H4 (cell line): ENCODE measurements at regions not wholly inside any gene's neighbourhood (a gene's known extent, or its start where the extent isn't known, plus 50 kb on each side); places are given as distances from the start of the nearest gene placed in this dataset.

Source experiments
- DNase-seq: peaks from one replicate; pipeline ENCODE4 v3.0.0-alpha.2; 2015; ENCODE audit warnings: low spot score

DNA sequence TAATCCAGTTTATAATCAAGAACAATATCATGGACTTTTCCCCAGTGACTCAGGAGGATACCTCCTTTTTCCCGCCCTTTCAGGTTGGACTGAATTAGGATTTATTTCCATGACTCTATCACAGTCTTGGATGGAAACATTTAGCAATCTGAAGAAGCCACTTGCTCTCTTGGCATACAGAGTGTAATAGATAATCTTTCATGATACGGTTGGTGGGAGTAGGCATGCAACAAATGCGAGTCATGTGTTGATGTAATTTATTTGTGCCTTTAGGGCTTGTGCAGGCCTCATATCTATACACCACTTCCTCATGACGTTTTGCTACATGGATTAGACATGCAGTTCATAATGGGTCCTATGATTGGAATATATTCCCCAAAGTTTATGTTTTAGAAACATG lies 54.2 kb upstream of the MCTP2 start:
- DNase-seq: peak; percentile 46

GRCh38 chr15:94175420-94175819 lies 55.9 kb upstream of the MCTP2 start:
- DNase-seq: no peak

- peak; percentile 95 for DNase-seq
Observed at GRCh38 chr15:94174399-94174802, 57.0 kb upstream of the MCTP2 start.

DNA sequence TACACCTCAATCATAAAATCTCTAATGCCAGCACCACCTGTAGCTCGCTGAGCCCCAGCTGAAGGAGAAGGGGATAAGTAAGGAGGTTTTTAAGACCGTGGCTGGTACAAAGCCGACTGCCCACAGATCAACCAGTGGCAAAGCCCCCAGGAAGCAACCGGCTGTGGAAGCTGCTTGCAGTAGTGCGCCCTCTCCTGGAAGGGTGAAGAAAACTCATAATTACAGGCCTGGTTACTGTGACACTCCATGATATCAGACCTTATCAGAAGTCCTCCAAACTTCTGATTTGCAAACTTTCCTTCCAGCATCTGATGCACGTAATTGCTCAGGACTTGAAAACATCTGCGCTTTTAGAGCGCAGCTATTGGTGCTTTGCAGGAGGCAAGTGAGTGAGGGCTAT lies 63.1 kb upstream of the MCTP2 start:
- DNase-seq: no peak

DNA sequence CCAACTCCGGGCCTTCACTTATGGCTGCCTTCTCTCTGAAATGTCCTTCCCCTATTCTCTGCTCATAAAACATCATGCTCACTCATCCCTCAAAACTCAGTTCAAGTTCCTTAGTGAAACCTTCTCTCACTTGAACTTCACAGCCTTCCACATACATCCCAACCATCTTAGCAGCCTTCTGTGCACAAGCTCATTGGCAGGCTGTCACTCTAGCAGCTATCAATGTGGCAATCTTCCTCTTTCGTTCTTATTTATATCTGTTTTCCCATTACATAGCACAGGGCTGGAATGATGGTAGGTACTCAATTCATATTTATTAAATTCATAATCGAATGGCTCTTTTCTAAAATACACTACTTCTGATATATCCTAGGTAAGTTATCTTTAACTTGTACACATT lies 66.4 kb upstream of the MCTP2 start:
- no peak for DNase-seq

DNA sequence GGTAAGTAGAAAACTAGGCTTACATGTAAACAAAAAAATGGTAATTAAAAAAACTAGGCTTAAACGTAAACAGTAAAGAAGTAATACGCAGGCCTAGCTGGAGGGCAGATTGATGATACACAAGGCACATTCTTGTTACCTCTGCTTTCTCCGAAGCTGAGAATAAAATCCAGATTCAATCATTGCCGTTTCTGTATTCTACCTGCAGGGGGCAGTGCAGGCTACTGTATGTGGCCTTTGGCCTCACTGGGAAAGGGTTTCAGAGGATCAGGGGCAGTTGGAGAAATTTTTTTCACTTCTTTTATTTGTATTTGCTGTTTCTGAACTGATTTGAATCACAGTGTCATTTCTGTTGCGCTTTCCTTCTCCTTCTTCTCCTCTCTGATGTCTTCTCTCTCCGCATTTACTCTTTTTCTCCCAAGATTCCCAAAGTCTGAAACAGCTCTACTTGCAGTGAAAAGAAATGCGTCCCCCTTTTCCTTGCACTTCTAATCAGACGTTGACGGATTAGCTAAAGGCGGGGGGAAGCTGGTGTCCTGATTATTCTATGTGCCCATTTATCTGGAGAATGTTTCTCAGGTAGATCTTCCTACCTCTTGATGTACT lies 67.1 kb upstream of the MCTP2 start:
- DNase-seq: peak; percentile 62

- DNase-seq: no peak
Observed at GRCh38 chr15:94162939-94163338, 68.4 kb upstream of the MCTP2 start.

- DNase-seq: no peak
Observed at GRCh38 chr15:94154255-94154654, 77.1 kb upstream of the MCTP2 start.

DNA sequence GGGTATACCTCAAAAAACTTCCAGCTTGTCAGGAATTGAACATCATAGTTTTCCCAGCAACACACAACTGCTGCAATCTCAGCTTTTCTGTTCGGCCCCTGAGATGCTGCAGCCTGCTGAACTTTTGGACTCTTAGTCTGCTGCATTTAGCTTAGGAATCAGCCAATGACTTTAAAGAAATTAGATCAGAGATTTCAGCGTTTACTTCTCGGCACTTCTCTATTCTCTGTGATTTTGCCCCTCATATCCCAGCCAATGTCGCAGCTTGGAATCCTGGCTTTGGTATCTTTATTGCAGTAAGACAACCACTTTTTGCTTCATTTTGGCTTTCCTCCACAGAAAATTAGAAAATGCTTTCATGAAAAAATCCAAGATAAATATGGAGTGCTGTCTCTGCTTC lies 86.3 kb upstream of the MCTP2 start:
- no peak for DNase-seq

DNA sequence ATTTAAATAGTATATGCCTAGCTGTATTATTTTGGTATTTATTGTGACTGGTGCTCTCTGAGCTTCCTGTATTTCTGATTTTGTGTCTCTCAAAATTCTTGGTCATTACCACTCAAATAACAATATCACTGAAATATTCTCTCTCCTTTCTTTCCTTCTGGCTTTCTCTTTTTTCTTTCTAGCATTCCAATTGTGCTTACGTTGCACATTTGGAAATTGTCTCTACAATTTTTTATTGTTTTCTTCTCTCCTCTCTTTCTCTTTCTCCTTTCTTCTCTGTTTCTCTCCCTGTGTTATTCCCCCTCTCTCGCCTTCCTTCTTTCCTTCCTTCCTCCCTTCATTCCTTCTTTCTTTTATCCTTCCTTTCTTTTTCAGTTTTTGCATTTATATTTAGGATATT lies 89.6 kb upstream of the MCTP2 start:
- no peak for DNase-seq

GRCh38 chr15:94135486-94136147 lies 95.7 kb upstream of the MCTP2 start:
- peak; percentile 21 for DNase-seq

- DNase-seq: no peak
Observed at GRCh38 chr15:94131875-94132274, 99.5 kb upstream of the MCTP2 start.

GRCh38 chr15:94130504-94130903 lies 100.9 kb upstream of the MCTP2 start:
- no peak for DNase-seq

DNA sequence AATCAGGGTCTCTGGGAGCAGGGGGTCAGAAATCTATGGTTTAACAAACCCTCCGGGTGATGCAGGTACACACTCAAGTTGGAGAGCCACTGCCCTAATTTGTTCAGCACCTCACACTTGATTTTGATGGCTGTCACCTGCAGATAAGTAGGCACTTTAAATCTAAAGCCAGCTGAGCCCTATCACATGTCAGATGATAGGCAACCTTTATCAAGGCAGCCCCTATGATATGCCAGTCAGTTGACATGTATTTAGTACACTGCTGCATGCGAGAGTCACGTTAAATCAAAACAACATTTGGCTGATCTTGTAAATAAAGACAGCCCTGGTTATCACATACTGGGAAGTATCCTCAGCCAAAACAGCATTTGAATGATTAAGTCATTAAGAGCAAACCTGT lies 104.4 kb upstream of the MCTP2 start:
- DNase-seq: no peak

- no peak for DNase-seq
Observed at GRCh38 chr15:94125698-94126097, 105.7 kb upstream of the MCTP2 start.

DNA sequence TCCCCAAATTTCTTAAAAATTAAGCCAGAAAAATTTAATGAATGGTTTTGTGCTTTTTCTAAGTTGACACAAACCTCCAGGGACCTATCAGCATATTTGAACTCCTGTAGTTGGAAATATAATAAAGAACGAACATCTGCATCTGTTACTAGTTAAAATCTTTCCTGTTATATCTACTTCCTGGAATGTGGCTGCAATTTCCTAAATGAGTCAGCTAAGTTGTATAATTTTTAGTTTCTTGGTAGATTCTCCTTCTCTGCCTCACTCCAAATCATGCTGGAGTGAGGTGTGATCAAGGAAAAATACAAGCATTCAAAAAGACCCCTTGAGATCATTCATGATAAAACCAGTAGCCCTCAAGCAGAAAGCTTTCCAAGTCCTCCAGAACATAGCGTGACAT lies 106.2 kb upstream of the MCTP2 start:
- no peak for DNase-seq

DNA sequence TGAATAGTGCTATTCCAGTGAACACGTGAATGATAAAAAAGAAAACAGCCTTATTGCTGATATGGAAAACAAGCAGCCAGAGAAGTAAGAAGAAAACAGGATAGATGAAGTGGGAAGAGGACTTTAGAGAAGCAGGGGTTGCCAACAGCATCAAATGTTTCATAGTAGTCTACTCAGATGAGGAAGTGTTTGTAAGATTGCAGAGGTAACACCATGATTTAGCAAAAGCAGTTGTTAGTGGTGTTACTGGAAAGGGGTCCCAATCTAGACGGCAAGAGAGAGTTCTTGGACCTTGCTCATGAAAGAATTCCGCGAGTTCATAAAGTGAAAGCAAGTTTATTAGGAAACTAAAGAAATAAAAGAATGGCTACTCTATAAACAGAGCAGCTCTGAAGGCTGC lies 108.8 kb upstream of the MCTP2 start:
- no peak for DNase-seq

- DNase-seq: peak; percentile 87
Observed at GRCh38 chr15:94119923-94120775, 111.2 kb upstream of the MCTP2 start.

DNA sequence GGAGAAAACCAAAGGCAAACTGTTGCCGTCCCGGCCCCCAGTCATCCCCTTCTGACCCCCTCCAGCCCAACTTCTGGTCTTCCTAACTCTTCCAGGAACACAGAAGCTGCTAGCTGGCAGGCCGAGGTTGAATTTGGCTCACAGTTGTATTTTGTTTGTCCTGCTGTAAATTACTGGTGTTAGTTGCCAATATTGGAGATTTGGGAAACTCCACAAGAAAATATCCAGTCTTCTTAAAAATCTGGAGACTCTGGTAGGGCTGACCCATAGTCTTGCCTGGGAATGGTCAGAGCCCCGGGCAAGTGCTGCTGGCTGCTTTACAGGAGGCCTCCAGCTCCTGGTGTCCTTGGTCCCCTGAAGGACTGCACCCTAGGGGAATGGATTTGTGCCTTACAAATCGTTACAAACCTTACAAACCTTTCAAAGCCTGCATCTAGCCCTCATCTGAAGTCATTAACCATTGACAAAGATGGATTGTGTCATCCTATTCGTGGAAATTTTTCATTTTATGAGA lies 112.0 kb upstream of the MCTP2 start:
- DNase-seq: no peak

DNA sequence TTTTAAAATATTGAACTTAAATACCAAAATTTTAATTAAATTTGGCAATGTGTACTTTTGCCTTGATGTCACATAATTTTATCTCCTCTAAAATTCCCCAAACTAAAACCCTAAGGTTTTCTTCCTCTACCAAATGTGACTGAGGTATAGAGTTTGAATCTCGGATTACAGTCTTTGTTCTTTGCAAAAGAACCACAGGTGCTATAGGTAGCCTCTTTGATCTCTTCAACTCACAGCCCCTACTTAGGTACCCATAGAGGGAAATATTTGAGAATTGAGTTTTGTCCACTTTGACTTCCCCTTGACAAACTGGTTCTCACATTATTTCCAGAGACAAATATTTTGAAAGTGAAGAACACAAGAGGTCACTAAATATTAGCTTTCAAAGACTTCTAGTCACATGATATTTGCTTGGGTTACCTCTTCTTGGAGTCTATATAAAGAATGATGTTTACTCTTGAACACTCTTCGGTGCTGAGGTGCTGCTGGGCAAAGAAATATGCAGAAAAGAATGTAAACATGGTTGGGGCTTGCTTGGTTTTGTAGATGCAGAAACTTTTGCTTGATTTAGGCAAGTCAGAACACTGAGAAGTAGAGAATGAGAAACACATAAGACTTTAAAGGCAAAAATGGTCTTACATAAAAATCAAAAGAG lies 120.8 kb upstream of the MCTP2 start:
- DNase-seq: no peak

- no peak for DNase-seq
Observed at GRCh38 chr15:94107652-94108051, 123.7 kb upstream of the MCTP2 start.

DNA sequence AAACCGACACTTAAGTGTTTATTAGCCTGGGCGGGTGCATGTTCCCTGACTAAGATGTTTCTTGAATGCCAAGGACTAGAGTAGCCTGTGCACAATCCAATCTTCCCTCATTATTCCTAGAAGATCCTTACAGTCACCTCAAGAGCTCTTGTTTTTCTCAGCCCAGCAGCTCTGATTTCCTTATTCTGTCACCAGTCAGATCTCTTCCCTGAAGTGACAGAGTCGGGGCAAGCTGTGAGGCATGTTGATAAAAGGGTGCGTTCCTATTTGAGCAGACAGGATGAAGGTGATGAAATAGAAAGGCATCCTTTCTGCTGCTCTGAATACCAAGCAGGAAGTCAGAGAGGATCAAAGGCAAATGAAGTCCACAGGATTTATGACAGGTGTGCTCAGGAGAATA lies 125.6 kb upstream of the MCTP2 start:
- DNase-seq: no peak
